Activated CD4-positive, alpha-beta T cell treated with anti-CD3 and anti-CD28 coated beads, Interleukin-2, Interleukin-4, amounts not matched to agents 100 ng/mL and 50 ng/mL, durations not matched to agents 16 hours and 8 hours (primary cell): ENCODE measurements at regions not wholly inside any gene's neighbourhood (a gene's known extent, or its start where the extent isn't known, plus 50 kb on each side); places are given as distances from the start of the nearest gene placed in this dataset.
"Not testable (repeated sequence)": the region's sequence is repeated elsewhere in the genome, so short reads cannot be mapped to it uniquely, and the experiment has no call there.

Source experiments
- DNase-seq: peaks from one replicate; pipeline ENCODE4 v3.0.0-alpha.2; 2020; ENCODE audit warnings: low spot score

GRCh38 chr2:109719871-109720270, 74.2 kb upstream of the RGPD5 start:
- no peak for DNase-seq

DNA sequence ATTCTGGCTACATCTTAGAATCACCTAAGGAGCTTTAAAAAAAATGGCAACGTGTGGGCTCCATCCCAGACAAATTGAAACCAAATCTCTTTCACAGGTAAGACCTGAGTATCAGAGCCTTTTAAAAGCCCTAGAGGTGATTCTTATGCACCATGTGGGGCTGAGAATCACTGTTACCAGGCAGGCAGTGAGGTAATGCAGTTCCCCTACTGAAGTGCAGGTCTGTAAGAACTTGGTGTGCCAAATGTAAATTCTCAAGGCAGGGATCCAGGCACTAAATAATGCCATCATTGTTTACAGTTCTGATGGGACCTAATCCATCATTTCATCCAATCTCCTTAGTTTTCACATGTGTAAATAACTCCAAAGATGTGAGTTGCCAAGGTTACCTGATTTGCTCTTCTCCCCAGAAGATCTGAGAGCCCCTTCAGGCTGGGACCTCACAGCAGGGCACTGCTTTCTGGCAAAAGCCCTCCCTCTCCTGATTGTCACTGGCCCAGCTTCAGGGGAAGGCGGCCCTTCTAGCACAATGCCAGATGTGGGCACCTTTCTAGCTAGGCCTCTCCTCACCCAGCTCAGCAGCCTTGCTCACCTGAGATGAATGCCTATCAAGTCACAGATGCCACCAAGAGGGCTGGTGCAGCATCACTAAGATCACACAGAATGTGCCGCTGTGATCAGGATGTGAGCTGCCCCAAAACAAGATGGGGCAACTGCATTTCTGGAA, 73.6 kb upstream of the RGPD5 start:
- no peak for DNase-seq

- DNase-seq: no peak
Observed at GRCh38 chr2:109721135-109721534, 73.0 kb upstream of the RGPD5 start.

GRCh38 chr2:109721626-109722025, 72.5 kb upstream of the RGPD5 start:
- DNase-seq: no peak

DNA sequence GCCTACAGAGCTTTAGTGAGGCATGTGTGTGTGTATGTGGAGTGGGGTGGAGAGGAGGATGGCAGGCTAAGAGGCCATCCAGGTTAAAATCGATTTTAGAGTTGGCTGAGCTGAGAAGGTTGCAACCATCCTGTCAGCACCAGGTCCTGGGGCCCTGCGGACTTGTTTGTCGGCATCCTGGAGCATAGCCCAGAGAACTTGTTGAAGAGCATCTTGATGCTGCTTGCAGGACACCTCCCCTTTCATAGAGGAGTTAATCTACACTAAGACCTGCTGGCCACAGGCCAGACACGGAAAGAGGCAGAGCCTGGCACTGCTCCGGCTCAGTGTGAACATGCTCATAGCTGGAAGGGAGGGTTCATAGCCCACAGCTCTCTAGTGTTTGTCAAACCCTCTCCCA, 72.1 kb upstream of the RGPD5 start:
- no peak for DNase-seq

DNA sequence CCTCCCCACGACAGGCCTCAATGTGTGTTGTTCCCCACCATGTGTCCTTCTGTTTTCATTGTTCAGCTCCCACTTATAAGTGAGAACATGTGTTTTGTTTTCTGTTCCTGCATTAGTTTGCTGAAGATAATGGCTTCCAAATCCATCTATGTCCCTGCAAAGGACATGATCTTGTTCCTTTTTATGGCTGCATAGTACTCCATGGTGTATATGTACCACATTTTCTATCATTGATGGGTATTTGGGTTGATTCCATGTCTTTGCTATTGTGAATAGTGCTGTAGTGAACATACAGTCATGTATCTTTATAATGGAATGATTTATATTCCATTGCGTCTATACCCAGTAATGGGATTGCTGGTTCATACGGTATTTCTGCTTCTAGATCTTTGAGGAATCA, 71.5 kb upstream of the RGPD5 start:
- not testable (repeated sequence) for DNase-seq

DNA sequence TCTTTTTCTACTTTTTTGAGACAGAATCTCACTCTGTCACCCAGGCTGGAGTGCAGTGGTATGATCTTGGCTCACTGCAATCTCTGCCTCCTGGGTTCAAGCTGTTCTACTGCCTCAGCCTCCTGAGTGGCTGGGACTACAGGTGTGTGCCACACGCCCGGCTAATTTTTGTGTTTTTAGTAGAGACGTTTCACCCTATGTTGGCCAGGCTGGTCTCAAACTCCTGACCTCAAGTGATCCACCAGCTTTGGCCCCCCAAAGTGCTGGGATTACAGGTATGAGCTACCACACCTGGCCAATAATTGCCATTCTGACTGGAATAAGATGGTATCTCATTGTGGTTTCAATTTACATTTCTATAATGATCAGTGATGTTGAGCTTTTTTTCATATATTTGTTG, 71.0 kb upstream of the RGPD5 start:
- DNase-seq: not testable (repeated sequence)

DNA sequence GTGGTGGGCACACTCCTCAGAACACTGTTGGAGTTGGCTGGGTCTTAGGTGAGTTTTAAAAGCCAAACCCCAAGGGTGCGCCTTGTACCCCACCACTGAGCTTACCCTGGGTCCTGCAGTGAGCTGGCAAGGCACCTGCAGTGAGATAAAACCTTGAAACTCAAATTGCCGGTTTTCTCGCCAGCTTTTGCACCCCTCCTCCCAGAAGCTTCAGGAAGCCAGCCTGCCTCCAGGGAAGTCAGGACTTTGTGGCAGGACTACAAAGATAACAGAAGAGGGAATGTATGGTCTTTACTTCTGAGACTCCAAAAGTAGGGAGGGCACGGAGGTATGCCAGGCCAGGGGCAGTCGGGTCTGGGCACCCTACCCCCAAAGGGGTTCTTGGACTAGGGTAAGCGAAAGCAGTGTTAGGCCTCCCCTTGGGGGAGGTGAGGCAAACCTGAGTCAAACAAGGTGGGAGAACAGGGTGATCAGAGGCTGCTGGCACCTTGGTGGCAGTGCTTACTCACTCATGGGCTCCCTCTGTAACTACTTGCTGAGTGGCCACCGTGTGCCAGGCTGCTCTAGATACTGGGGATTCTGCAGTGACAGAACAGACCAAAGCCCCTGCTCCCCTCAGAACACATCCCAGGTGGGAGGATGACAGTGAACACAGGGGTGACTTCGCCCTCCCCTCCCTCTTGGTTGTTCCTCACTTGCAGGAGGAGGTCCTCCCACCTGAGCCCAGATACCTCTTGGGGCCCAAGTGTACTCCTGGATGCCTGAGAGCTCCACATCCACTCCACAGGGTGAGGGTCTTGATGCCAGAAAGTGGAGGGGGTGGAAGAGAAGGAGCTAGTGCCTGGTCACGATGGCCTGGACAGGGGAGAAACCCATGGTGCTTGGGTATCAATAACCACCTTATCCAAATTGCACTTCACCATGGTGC, 69.3 kb upstream of the RGPD5 start:
- no peak for DNase-seq

DNA sequence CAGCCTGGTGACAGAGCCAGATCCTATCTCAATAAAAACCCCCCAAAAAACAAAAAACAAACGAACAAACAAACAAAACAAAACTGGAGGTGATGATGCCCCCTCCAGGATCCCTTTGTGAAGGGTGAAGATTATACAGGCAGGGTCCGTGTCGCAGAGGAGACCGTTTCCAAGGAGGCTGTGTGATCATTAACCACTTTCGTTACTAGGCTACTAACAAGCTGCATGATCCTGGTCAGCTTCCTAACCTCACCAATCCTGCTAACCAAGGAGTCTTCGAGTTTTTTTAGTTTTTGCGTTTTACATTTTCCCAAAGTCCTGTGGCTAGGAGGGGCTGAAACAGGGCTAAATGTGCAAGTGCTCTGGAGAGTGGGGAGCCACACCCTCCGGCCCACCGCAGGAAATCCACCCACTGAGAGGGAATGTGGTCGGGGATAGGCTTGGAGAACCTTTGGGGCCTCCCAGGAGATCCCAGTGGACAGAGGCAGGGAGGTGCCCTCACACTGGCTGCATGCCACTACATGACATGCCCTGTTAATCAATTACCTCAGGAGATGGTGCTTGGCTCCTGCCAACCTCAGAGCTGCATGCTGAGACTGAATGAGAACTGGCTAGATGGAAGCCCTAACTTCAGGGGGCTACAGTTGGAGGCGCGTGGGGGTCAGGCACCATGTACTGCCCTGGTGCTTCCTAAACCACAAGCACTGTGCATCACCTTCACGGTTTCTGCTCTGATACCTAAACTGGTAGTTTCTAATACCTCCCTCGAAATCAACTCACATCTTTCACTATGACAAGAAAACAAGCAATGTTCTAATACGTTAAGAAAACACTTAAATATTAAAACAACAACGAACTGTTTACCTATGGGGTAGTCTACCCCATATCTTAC, 67.5 kb upstream of the RGPD5 start:
- DNase-seq: no peak

GRCh38 chr2:109727929-109728447, 66.1 kb upstream of the RGPD5 start:
- no peak for DNase-seq

DNA sequence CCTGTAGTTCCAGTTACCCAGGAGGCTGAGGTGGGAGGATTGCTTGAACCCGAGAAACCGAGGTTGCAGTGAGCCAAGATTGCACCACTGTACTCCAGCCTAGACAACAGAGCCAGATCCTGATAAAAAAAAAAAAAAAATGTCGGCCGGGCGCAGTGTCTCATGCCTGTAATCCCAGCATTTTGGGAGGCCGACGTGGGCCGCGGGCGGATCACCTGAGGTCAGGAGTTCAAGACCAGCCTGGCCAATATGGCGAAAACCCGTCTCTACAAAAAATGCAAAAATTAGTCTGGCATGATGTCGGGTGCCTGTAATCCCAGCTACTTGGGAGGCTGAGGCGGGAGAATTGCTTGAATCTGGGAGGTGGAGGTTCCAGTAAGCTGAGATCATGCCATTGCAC, 60.4 kb upstream of the RGPD5 start:
- not testable (repeated sequence) for DNase-seq

GRCh38 chr2:109736177-109736827, 57.8 kb upstream of the RGPD5 start:
- DNase-seq: peak; percentile 24
